ENCODE measurements at regions not wholly inside any gene's neighbourhood (a gene's known extent, or its start where the extent isn't known, plus 50 kb on each side); places are given as distances from the start of the nearest gene placed in this dataset.
"Not testable (repeated sequence)": the region's sequence is repeated elsewhere in the genome, so short reads cannot be mapped to it uniquely, and the experiment has no call there.

- ATAC-seq = no peak
- H3K27ac Mint-ChIP-seq = no peak overlapping the region
- H3K36me3 Mint-ChIP-seq (ENCODE audit: low read depth) = no peaks in the 10 kb centered on the region
These were observed 255.9 kb upstream of the MYT1L start for GRCh38 chr2:2586931-2587330.

GRCh38 chr2:2586068-2586776, 255.1 kb upstream of the MYT1L start:
- no peak for DNase-seq
- no peaks in the 10 kb centered on the region for H3K9me3 ChIP-seq (ENCODE audit: control insufficient read depth, low read length, poor library complexity, severe bottlenecking)
- Mint-ChIP-seq H3K27me3 (peaks cover 6% of the 10 kb centered on the region), H3K4me1 (no peaks in the 10 kb centered on the region), H3K36me3 (ENCODE audit: low read depth) (no peaks in the 10 kb centered on the region), H3K27ac (no peak overlapping the region), H3K4me3 (no peak overlapping the region)
- ATAC-seq = no peak

More at GRCh38 chr2:2586931-2587330, 255.9 kb upstream of the MYT1L start:
- no peaks in the 10 kb centered on the region for H3K4me1 Mint-ChIP-seq
- no peak overlapping the region for H3K4me3 Mint-ChIP-seq
- no peaks in the 10 kb centered on the region for H3K9me3 ChIP-seq (ENCODE audit: control insufficient read depth, low read length, poor library complexity, severe bottlenecking)
- peaks cover 6% of the 10 kb centered on the region for H3K27me3 Mint-ChIP-seq
- no peak for DNase-seq

- Mint-ChIP-seq H3K27ac (no peak overlapping the region), H3K36me3 (ENCODE audit: low read depth) (no peaks in the 10 kb centered on the region), H3K4me3 (no peak overlapping the region), H3K4me1 (no peaks in the 10 kb centered on the region), H3K27me3 (peaks cover 11% of the 10 kb centered on the region)
- ATAC-seq (no peak), DNase-seq (no peak)
- H3K9me3 ChIP-seq (ENCODE audit: control insufficient read depth, low read length, poor library complexity, severe bottlenecking) = no peaks in the 10 kb centered on the region
These were observed 252.0 kb upstream of the MYT1L start for GRCh38 chr2:2582998-2583545.

GRCh38 chr2:2581331-2582159, 250.5 kb upstream of the MYT1L start:
- no peak for ATAC-seq

GRCh38 chr2:2580841-2581240, 249.8 kb upstream of the MYT1L start:
- H3K4me1 Mint-ChIP-seq; H3K27ac Mint-ChIP-seq; H3K4me3 Mint-ChIP-seq; DNase-seq; H3K9me3 ChIP-seq (ENCODE audit: control insufficient read depth, low read length, poor library complexity, severe bottlenecking); H3K36me3 Mint-ChIP-seq (ENCODE audit: low read depth); ATAC-seq: not testable (repeated sequence)
- peaks cover 11% of the 10 kb centered on the region for H3K27me3 Mint-ChIP-seq

More at GRCh38 chr2:2581331-2582159, 250.5 kb upstream of the MYT1L start:
- H3K27me3 Mint-ChIP-seq = peaks cover 11% of the 10 kb centered on the region
- no peak overlapping the region for H3K4me3 Mint-ChIP-seq
- no peaks in the 10 kb centered on the region for H3K36me3 Mint-ChIP-seq (ENCODE audit: low read depth)
- H3K9me3 ChIP-seq (ENCODE audit: control insufficient read depth, low read length, poor library complexity, severe bottlenecking) = no peaks in the 10 kb centered on the region
- H3K4me1 Mint-ChIP-seq = no peaks in the 10 kb centered on the region
- DNase-seq = no peak
- H3K27ac Mint-ChIP-seq = no peak overlapping the region

- Mint-ChIP-seq H3K36me3 (ENCODE audit: low read depth) (no peaks in the 10 kb centered on the region), H3K4me3 (no peak overlapping the region), H3K27ac (no peak overlapping the region), H3K27me3 (peaks cover 11% of the 10 kb centered on the region), H3K4me1 (no peaks in the 10 kb centered on the region)
- no peaks in the 10 kb centered on the region for H3K9me3 ChIP-seq (ENCODE audit: control insufficient read depth, low read length, poor library complexity, severe bottlenecking)
- DNase-seq (no peak), ATAC-seq (no peak)
These were observed 249.3 kb upstream of the MYT1L start for GRCh38 chr2:2580341-2580740.

- DNase-seq (no peak), ATAC-seq (no peak)
- no peaks in the 10 kb centered on the region for H3K4me1 Mint-ChIP-seq
- no peak overlapping the region for H3K27ac Mint-ChIP-seq
- H3K4me3 Mint-ChIP-seq = no peak overlapping the region
- H3K27me3 Mint-ChIP-seq = peaks cover 11% of the 10 kb centered on the region
- H3K36me3 Mint-ChIP-seq (ENCODE audit: low read depth) = no peaks in the 10 kb centered on the region
- H3K9me3 ChIP-seq (ENCODE audit: control insufficient read depth, low read length, poor library complexity, severe bottlenecking) = no peaks in the 10 kb centered on the region
These were observed 248.7 kb upstream of the MYT1L start for GRCh38 chr2:2579814-2580213.

GRCh38 chr2:2577407-2577831, 246.3 kb upstream of the MYT1L start:
- H3K4me1 Mint-ChIP-seq = no peaks in the 10 kb centered on the region
- no peak overlapping the region for H3K4me3 Mint-ChIP-seq
- no peak overlapping the region for H3K27ac Mint-ChIP-seq
- DNase-seq (no peak), ATAC-seq (no peak)
- no peaks in the 10 kb centered on the region for H3K36me3 Mint-ChIP-seq (ENCODE audit: low read depth)
- H3K27me3 Mint-ChIP-seq = peaks cover 5% of the 10 kb centered on the region
- H3K9me3 ChIP-seq (ENCODE audit: control insufficient read depth, low read length, poor library complexity, severe bottlenecking) = no peaks in the 10 kb centered on the region

- no peaks in the 10 kb centered on the region for H3K9me3 ChIP-seq (ENCODE audit: control insufficient read depth, low read length, poor library complexity, severe bottlenecking)
- Mint-ChIP-seq H3K4me3 (no peak overlapping the region), H3K27ac (no peak overlapping the region), H3K27me3 (peaks cover 5% of the 10 kb centered on the region), H3K36me3 (ENCODE audit: low read depth) (no peaks in the 10 kb centered on the region), H3K4me1 (no peaks in the 10 kb centered on the region)
- no peak for ATAC-seq
- DNase-seq = no peak
These were observed 244.9 kb upstream of the MYT1L start for GRCh38 chr2:2575870-2576386.

- Mint-ChIP-seq H3K27me3 (peaks cover 5% of the 10 kb centered on the region), H3K4me1 (no peaks in the 10 kb centered on the region)
- ATAC-seq = no peak
These were observed 244.1 kb upstream of the MYT1L start for GRCh38 chr2:2575181-2575577.

GRCh38 chr2:2574401-2575180, 243.5 kb upstream of the MYT1L start:
- DNase-seq (no peak), ATAC-seq (no peak)
- H3K9me3 ChIP-seq (ENCODE audit: control insufficient read depth, low read length, poor library complexity, severe bottlenecking) = no peaks in the 10 kb centered on the region
- no peak overlapping the region for H3K4me3 Mint-ChIP-seq
- peaks cover under 1% of the 10 kb centered on the region for H3K27me3 Mint-ChIP-seq
- no peak overlapping the region for H3K27ac Mint-ChIP-seq
- H3K36me3 Mint-ChIP-seq (ENCODE audit: low read depth) = no peaks in the 10 kb centered on the region
- no peaks in the 10 kb centered on the region for H3K4me1 Mint-ChIP-seq

More at GRCh38 chr2:2575181-2575577, 244.1 kb upstream of the MYT1L start:
- DNase-seq = no peak
- H3K27ac Mint-ChIP-seq = no peak overlapping the region
- H3K4me3 Mint-ChIP-seq = no peak overlapping the region
- no peaks in the 10 kb centered on the region for H3K9me3 ChIP-seq (ENCODE audit: control insufficient read depth, low read length, poor library complexity, severe bottlenecking)
- no peaks in the 10 kb centered on the region for H3K36me3 Mint-ChIP-seq (ENCODE audit: low read depth)

GRCh38 chr2:2573658-2574293, 242.7 kb upstream of the MYT1L start:
- H3K9me3 ChIP-seq (ENCODE audit: control insufficient read depth, low read length, poor library complexity, severe bottlenecking) = no peaks in the 10 kb centered on the region
- ATAC-seq = no peak
- Mint-ChIP-seq H3K27me3 (no peaks in the 10 kb centered on the region), H3K4me1 (no peaks in the 10 kb centered on the region), H3K36me3 (ENCODE audit: low read depth) (no peaks in the 10 kb centered on the region), H3K27ac (no peak overlapping the region), H3K4me3 (no peak overlapping the region)
- DNase-seq = no peak

Measured in T-helper 17 cell (primary cell).